Cardiac fibroblast (primary cell): ENCODE measurements at regions not wholly inside any gene's neighbourhood (a gene's known extent, or its start where the extent isn't known, plus 50 kb on each side); places are given as distances from the start of the nearest gene placed in this dataset.
"Not testable (repeated sequence)": the region's sequence is repeated elsewhere in the genome, so short reads cannot be mapped to it uniquely, and the experiment has no call there.

Source experiments
- DNase-seq, 2 donors: peaks; one replicate each; pipeline versions ENCODE4 v3.0.0 to v3.0.0-alpha.2; 2010; ENCODE audit warnings: low read depth in 2 of 2
- H3K4me3 ChIP-seq, 2 donors: replicated peaks in 1 of 2; 1 replicate in 1 of 2; 2 replicates in 1 of 2; pipeline ENCODE4 v1.5.1; 2011; ENCODE audit warnings: low read depth in 2 of 2, low read length in 2 of 2, mild to moderate bottlenecking in 2 of 2, moderate library complexity in 1 of 2
- CTCF ChIP-seq: IDR thresholded peaks from one replicate; pipeline ENCODE4 v1.5.1; 2011; ENCODE audit warnings: low read depth, mild to moderate bottlenecking, low read length, inconsistent platforms

GRCh38 chr5:16311666-16312065 lies 132.1 kb upstream of the MARCHF11 start:
- no peak for DNase-seq
- TF ChIP-seq CTCF, result no peak

GRCh38 chr5:16306812-16307211 lies 127.2 kb upstream of the MARCHF11 start:
- no peak overlapping the region for H3K4me3 ChIP-seq
- no peak for TF ChIP-seq CTCF
- DNase-seq, result no peak

More at GRCh38 chr5:16311666-16312065, 132.1 kb upstream of the MARCHF11 start:
- H3K4me3 ChIP-seq, result no peak overlapping the region

- H3K4me3 ChIP-seq, result no peak overlapping the region
- TF ChIP-seq CTCF, result no peak
- DNase-seq, result no peak
Observed at GRCh38 chr5:16304846-16305245, 125.3 kb upstream of the MARCHF11 start.

- no peak for TF ChIP-seq CTCF
- no peak overlapping the region for H3K4me3 ChIP-seq
- DNase-seq, result no peak
Observed at GRCh38 chr5:16296946-16297345, 117.4 kb upstream of the MARCHF11 start.

GRCh38 chr5:16291894-16292293 lies 112.3 kb upstream of the MARCHF11 start:
- no peak for DNase-seq
- H3K4me3 ChIP-seq, result no peak overlapping the region
- no peak for TF ChIP-seq CTCF

DNA sequence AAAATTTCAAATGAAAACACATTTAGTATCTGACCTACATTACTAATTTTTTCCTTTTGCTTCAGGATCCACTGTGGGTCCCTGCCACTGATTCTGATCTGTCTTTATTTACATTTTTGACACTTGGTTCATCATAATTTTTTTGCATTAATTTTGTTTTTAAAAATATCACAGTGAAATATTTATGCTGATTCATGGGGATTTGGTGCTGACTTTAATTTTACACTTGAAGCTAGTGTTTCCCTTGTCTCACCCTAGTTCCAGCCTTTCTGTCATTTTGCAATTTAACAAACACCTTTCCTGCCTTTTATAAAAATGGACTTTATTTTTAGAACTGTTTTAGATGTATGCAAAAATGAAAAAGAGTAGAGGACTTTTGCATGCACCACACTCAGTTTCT lies 111.9 kb upstream of the MARCHF11 start:
- no peak for DNase-seq
- no peak for TF ChIP-seq CTCF

DNA sequence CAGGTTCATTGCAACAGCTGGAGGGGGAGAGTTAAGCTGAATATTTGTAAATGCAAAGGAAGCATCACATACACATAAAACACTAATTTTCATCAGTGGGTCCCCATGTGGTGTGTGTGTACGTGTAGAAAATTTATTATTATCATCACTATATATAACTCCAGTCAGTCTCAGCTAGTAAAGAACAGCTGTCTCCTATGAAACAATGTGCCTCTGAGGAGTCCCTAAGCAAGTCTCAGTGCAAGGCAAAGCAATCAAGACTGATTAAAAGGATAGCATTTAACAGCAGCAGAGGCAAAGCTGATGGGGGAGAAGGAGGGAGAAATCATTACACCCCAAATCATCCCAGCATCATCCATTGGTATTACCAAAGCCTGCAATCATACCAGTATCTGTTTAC lies 104.2 kb upstream of the MARCHF11 start:
- no peak for DNase-seq
- no peak for TF ChIP-seq CTCF
- H3K4me3 ChIP-seq, result no peak overlapping the region

More for the DNA sequence above, 111.9 kb upstream of the MARCHF11 start:
- no peak overlapping the region for H3K4me3 ChIP-seq

DNA sequence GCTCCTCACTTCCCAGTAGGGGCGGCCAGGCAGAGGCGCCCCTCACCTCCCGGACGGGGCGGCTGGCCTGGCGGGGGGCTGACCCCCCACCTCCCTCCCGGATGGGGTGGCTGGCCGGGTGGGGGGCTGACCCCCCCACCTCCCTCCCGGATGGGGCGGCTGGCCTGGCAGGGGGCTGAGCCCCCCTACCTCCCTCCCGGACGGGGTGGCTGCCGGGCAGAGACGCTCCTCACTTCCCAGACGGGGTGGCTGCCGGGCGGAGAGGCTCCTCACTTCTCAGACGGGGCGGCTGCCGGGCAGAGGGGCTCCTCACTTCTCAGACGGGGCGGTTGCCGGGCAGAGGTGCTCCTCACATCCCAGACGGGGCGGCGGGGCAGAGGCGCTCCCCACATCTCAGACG lies 97.3 kb upstream of the MARCHF11 start:
- not testable (repeated sequence) for H3K4me3 ChIP-seq, DNase-seq
